ENCODE measurements at regions not wholly inside any gene's neighbourhood (a gene's known extent, or its start where the extent isn't known, plus 50 kb on each side); places are given as distances from the start of the nearest gene placed in this dataset.
"Not testable (repeated sequence)": the region's sequence is repeated elsewhere in the genome, so short reads cannot be mapped to it uniquely, and the experiment has no call there.

DNA sequence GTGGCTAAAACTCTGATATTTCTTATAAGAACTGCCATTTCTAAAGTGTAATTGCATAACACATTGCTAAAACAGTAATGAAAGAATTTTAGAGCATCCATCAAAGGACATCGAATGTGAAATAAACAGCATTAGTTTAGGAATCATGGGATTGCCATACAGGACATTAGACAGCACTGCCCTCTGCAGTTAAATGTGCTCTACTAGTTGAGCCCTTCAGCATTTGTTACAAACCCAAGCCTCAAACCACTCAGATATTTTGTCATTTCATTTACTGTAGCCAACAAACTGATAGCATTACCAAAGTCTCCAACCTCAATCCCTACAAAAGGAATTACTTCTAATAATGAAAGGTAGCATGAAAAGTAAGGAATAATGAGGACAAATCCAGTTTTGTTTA is 116.8 kb upstream of the COX7C start:
- H3K36me3 ChIP-seq (ENCODE audit: insufficient read depth, low read length), result no peaks in the 10 kb centered on the region
- no peak overlapping the region for H3K9ac ChIP-seq (ENCODE audit: low read length)
- no peak overlapping the region for H3K27ac ChIP-seq (ENCODE audit: low read depth, low read length)
- no peak overlapping the region for H3K4me3 ChIP-seq (ENCODE audit: low read depth in 1 of 2, low read length in 2 of 2)
- no peaks in the 10 kb centered on the region for H3K4me1 ChIP-seq (ENCODE audit: insufficient read depth, low read length)
- no peaks in the 10 kb centered on the region for H3K27me3 ChIP-seq (ENCODE audit: control insufficient read depth in 1 of 2, insufficient read depth in 2 of 2, low read length in 2 of 2)
- no peaks in the 10 kb centered on the region for H3K9me3 ChIP-seq (ENCODE audit: low read length)

DNA sequence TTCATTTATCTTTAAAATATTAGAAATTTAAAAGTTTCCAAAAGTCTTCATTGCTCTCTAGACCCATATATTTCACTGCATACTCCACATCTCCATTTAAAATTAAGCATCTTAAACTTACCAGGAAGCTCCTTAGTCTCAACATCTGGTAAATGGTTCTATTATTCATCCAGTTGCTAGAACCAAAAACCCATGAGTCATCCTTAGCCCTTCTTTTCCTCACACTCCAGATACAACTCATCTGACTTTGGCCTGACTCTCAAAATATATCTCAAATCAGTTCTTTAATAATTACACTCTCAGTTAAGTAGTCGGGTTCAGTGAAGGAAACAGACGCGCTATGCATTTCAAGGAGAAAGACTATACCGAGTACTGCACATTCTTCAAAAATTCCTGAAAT is 110.2 kb upstream of the COX7C start:
- no peaks in the 10 kb centered on the region for H3K9me3 ChIP-seq (ENCODE audit: low read length)
- H3K36me3 ChIP-seq (ENCODE audit: insufficient read depth, low read length), result no peaks in the 10 kb centered on the region
- no peaks in the 10 kb centered on the region for H3K27me3 ChIP-seq (ENCODE audit: control insufficient read depth in 1 of 2, insufficient read depth in 2 of 2, low read length in 2 of 2)
- H3K27ac ChIP-seq (ENCODE audit: low read depth, low read length), result no peak overlapping the region
- no peak overlapping the region for H3K4me3 ChIP-seq (ENCODE audit: low read depth in 1 of 2, low read length in 2 of 2)
- H3K9ac ChIP-seq (ENCODE audit: low read length), result no peak overlapping the region
- no peaks in the 10 kb centered on the region for H3K4me1 ChIP-seq (ENCODE audit: insufficient read depth, low read length)

DNA sequence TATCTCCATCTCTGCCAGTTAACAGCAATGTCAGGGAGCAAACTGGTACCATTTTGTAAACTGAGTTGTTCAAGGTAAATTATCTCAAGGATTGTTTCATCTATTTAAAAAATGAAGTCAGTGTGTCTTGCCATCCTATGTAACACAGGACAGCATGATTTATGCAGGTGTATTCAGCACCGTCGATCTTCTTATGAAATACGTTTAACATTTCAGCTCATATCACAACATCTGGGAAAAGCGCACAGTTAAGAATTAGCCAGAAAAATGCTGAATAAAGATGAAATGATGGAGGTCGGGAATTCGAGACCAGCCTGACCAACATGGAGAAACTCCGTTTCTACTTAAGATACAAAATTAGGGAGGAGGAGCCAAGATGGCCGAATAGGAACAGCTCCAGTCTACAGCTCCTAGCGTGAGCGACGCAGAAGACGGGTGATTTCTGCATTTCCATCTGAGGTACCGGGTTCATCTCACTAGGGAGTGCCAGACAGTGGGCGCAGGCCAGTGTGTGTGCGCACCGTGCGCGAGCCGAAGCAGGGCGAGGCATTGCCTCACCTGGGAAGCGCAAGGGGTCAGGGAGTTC is 107.3 kb upstream of the COX7C start:
- not testable (repeated sequence) for H3K27ac ChIP-seq (ENCODE audit: low read depth, low read length); H3K36me3 ChIP-seq (ENCODE audit: insufficient read depth, low read length); H3K9me3 ChIP-seq (ENCODE audit: low read length); H3K4me1 ChIP-seq (ENCODE audit: insufficient read depth, low read length); H3K9ac ChIP-seq (ENCODE audit: low read length); H3K4me3 ChIP-seq (ENCODE audit: low read depth in 1 of 2, low read length in 2 of 2); H3K27me3 ChIP-seq (ENCODE audit: control insufficient read depth in 1 of 2, insufficient read depth in 2 of 2, low read length in 2 of 2)

DNA sequence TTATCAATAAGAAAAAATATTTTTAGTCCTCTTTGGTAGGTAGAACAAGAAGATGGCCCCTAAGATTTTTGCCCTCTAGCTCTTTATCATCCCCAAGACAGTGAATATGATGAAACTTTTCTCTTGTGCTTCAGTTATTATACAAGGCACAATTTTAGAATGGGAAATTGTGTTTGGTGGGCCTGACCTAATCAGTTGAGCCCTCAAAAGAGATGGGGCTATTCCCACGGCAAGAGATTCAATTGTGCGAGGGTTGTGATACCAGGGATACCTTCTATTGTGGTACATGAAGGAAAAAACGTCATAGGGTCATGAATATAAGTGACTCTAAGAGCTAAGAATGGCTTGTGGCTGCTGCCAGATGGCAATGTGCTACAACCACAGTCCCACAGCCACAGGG is 94.0 kb upstream of the COX7C start:
- Histone ChIP-seq H3K9ac (ENCODE audit: low read length) (no peak overlapping the region), H3K4me1 (ENCODE audit: insufficient read depth, low read length) (no peaks in the 10 kb centered on the region), H3K4me3 (ENCODE audit: low read depth in 1 of 2, low read length in 2 of 2) (no peak overlapping the region), H3K27me3 (ENCODE audit: control insufficient read depth in 1 of 2, insufficient read depth in 2 of 2, low read length in 2 of 2) (no peaks in the 10 kb centered on the region), H3K9me3 (ENCODE audit: low read length) (no peaks in the 10 kb centered on the region), H3K36me3 (ENCODE audit: insufficient read depth, low read length) (no peaks in the 10 kb centered on the region), H3K27ac (ENCODE audit: low read depth, low read length) (no peak overlapping the region)

DNA sequence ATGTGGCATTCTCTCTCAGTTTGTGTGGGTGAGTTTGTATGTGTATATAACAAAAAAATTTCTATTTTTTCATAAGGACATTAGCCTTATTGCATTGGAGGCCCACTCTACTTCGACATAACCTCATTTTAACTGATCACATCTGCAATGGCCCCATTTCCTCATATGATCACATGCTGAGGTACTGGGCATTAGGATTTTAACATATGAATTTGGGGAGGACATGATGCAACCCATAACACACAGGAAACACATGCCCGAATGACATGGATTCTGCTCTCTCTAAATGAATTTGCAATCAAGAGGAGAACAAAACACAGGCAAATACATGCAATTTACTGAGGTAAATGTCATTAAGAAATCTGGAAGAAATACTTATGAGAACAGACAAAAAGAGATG is 92.1 kb upstream of the COX7C start:
- Histone ChIP-seq H3K9me3 (ENCODE audit: low read length) (no peaks in the 10 kb centered on the region), H3K4me1 (ENCODE audit: insufficient read depth, low read length) (no peaks in the 10 kb centered on the region), H3K27me3 (ENCODE audit: control insufficient read depth in 1 of 2, insufficient read depth in 2 of 2, low read length in 2 of 2) (no peaks in the 10 kb centered on the region), H3K4me3 (ENCODE audit: low read depth in 1 of 2, low read length in 2 of 2) (no peak overlapping the region), H3K36me3 (ENCODE audit: insufficient read depth, low read length) (no peaks in the 10 kb centered on the region), H3K9ac (ENCODE audit: low read length) (no peak overlapping the region), H3K27ac (ENCODE audit: low read depth, low read length) (no peak overlapping the region)

DNA sequence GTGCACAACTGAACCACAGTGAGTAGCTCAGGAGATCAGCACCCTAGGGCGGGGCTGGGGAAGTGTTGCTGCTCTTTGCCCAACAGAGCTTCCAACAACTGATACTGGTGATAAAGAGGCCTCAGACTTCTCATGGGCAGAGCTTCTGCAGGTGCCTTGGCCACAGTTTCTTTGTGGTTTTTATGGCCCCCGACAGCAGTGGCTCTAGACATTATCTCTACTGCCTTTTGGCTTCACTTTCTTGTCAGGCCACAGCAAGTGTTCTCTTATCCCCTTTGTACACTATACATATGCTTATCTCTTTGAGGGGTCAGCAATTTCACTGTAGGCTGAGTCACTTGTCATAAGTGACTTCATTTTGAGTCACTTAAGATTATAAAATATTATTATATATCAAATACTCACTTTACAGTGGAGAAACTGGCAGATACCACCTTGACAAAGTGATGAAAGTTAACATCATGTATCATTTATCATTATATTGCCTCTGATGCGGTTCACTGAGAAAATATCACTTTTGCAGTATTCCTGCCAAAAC is 90.9 kb upstream of the COX7C start:
- H3K4me1 ChIP-seq (ENCODE audit: insufficient read depth, low read length), result no peaks in the 10 kb centered on the region
- no peak overlapping the region for H3K4me3 ChIP-seq (ENCODE audit: low read depth in 1 of 2, low read length in 2 of 2)
- no peaks in the 10 kb centered on the region for H3K36me3 ChIP-seq (ENCODE audit: insufficient read depth, low read length)
- H3K9me3 ChIP-seq (ENCODE audit: low read length), result no peaks in the 10 kb centered on the region
- no peaks in the 10 kb centered on the region for H3K27me3 ChIP-seq (ENCODE audit: control insufficient read depth in 1 of 2, insufficient read depth in 2 of 2, low read length in 2 of 2)
- H3K27ac ChIP-seq (ENCODE audit: low read depth, low read length), result no peak overlapping the region
- no peak overlapping the region for H3K9ac ChIP-seq (ENCODE audit: low read length)

DNA sequence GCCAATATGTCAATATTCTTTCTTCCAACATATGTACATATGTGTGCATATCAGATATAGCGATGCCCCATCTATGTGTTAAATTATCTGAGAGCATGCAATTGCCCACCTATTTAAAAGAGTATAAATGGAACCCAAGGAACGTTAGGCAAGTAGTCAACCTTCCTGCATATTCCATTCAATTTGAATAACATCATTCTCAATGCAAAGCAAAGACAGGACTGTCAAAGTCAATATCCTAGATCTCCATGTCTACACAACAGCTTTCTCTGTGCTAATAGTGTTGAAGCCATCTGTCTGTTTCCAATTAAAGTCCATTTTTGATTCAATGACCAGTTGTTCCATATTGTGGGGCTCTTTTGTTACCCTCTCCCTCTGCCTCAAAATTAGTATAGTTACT is 85.3 kb upstream of the COX7C start:
- Histone ChIP-seq H3K4me1 (ENCODE audit: insufficient read depth, low read length) (no peaks in the 10 kb centered on the region), H3K9me3 (ENCODE audit: low read length) (no peaks in the 10 kb centered on the region), H3K9ac (ENCODE audit: low read length) (no peak overlapping the region), H3K4me3 (ENCODE audit: low read depth in 1 of 2, low read length in 2 of 2) (no peak overlapping the region), H3K27me3 (ENCODE audit: control insufficient read depth in 1 of 2, insufficient read depth in 2 of 2, low read length in 2 of 2) (no peaks in the 10 kb centered on the region), H3K27ac (ENCODE audit: low read depth, low read length) (no peak overlapping the region), H3K36me3 (ENCODE audit: insufficient read depth, low read length) (no peaks in the 10 kb centered on the region)

DNA sequence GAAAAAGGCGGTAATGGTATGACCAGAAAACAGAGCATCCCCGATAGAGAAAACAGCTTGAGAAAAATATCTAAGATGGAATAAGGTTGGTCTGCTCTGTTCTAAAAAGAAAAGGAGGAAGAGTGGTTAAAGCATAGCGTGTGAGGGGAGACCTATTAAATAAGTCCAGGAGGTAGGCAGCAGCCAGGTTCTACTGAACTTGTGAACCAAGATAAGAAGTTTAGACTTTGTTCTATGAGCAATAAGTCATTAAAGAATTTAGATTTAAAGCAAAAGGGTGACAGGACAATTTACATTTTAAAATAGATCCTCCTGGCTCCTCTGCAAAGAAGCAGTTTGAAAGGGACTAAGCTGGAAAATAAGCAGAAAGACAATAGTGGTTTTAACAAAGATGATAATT is 81.3 kb upstream of the COX7C start:
- no peaks in the 10 kb centered on the region for H3K4me1 ChIP-seq (ENCODE audit: insufficient read depth, low read length)
- H3K4me3 ChIP-seq (ENCODE audit: low read depth in 1 of 2, low read length in 2 of 2), result no peak overlapping the region
- no peak overlapping the region for H3K9ac ChIP-seq (ENCODE audit: low read length)
- no peak overlapping the region for H3K27ac ChIP-seq (ENCODE audit: low read depth, low read length)
- H3K36me3 ChIP-seq (ENCODE audit: insufficient read depth, low read length), result no peaks in the 10 kb centered on the region
- H3K27me3 ChIP-seq (ENCODE audit: control insufficient read depth in 1 of 2, insufficient read depth in 2 of 2, low read length in 2 of 2), result no peaks in the 10 kb centered on the region
- H3K9me3 ChIP-seq (ENCODE audit: low read length), result no peaks in the 10 kb centered on the region

DNA sequence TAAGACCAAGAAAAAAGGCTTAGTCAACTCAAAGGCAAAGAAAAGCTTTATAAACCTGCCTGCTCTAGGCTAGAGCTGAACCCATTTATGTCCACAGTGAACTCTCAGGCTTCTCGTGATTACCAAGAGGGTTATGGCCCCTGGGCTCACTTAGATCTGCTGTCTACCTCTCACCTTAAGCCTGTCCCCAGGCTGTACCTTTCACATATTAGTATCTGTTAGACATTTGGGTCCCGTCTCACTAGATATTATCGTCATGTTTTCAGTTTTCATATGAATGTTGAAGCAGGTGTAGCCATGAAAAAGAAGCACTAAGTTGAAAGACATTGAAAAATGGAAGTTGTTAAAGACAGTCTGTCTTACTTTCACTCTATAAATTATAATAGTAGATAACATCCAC is 75.2 kb upstream of the COX7C start:
- no peak overlapping the region for H3K27ac ChIP-seq (ENCODE audit: low read depth, low read length)
- H3K27me3 ChIP-seq (ENCODE audit: control insufficient read depth in 1 of 2, insufficient read depth in 2 of 2, low read length in 2 of 2), result no peaks in the 10 kb centered on the region
- H3K4me3 ChIP-seq (ENCODE audit: low read depth in 1 of 2, low read length in 2 of 2), result no peak overlapping the region
- no peaks in the 10 kb centered on the region for H3K36me3 ChIP-seq (ENCODE audit: insufficient read depth, low read length)
- H3K9ac ChIP-seq (ENCODE audit: low read length), result no peak overlapping the region
- H3K4me1 ChIP-seq (ENCODE audit: insufficient read depth, low read length), result no peaks in the 10 kb centered on the region
- H3K9me3 ChIP-seq (ENCODE audit: low read length), result no peaks in the 10 kb centered on the region

DNA sequence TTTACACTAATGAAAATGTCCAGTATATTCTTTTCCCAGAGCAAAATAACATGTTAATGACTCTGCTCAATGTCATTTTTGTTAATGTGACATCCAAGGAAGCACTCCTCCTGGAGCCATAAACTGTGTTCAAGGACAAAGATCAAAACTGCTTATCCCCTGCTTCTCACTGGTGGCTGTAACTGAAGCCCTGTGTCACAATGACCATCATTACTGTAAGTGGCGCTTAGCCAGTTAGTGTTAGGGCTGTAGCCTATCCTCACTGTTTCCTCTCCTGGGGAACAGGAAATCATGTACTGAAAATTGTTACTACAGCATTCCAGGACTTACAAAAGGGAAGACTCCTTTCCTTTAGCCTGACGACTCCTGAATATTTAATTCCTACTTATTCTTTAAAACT is 71.7 kb upstream of the COX7C start:
- Histone ChIP-seq H3K4me3 (ENCODE audit: low read depth in 1 of 2, low read length in 2 of 2) (no peak overlapping the region), H3K27ac (ENCODE audit: low read depth, low read length) (no peak overlapping the region), H3K9me3 (ENCODE audit: low read length) (no peaks in the 10 kb centered on the region), H3K27me3 (ENCODE audit: control insufficient read depth in 1 of 2, insufficient read depth in 2 of 2, low read length in 2 of 2) (no peaks in the 10 kb centered on the region), H3K36me3 (ENCODE audit: insufficient read depth, low read length) (no peaks in the 10 kb centered on the region), H3K4me1 (ENCODE audit: insufficient read depth, low read length) (no peaks in the 10 kb centered on the region), H3K9ac (ENCODE audit: low read length) (no peak overlapping the region)

DNA sequence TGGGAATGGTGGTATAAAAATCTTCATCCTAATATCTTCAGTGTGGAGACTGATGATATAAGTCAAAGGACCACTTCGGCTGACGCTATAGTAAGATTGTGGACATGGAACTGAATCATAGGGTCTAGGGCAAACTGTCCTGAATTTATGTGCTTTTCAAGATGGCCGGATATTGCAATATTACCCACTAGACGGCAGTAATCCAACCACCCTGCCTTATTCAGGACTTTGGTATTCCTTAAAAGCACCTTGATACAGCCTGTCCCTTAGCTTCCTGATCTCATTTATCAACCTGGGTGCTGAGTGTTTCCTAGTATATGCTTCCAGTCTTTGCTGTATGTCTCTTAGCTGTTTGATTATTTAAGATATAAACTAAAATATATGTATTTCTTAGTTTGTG is 71.2 kb upstream of the COX7C start:
- Histone ChIP-seq H3K27ac (ENCODE audit: low read depth, low read length) (no peak overlapping the region), H3K9me3 (ENCODE audit: low read length) (no peaks in the 10 kb centered on the region), H3K27me3 (ENCODE audit: control insufficient read depth in 1 of 2, insufficient read depth in 2 of 2, low read length in 2 of 2) (no peaks in the 10 kb centered on the region), H3K4me1 (ENCODE audit: insufficient read depth, low read length) (no peaks in the 10 kb centered on the region), H3K4me3 (ENCODE audit: low read depth in 1 of 2, low read length in 2 of 2) (no peak overlapping the region), H3K9ac (ENCODE audit: low read length) (no peak overlapping the region), H3K36me3 (ENCODE audit: insufficient read depth, low read length) (no peaks in the 10 kb centered on the region)

DNA sequence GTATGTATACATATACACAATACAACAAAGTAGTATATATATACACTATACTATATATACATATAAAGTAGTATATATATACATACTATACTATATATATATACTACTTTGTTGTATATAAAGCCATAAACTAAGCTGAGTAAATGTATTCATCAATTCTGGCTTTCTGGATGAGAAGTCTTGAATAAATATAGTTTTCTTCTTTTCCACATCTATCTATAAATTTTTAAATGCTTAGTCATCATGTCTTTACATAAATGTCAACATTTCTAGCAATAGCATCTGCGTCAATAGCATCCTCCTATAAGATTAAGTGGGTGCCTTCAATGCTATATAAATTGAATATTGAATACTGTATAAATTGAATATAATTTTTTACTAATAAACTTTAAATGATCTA is 63.1 kb upstream of the COX7C start:
- Histone ChIP-seq H3K36me3 (ENCODE audit: insufficient read depth, low read length) (no peaks in the 10 kb centered on the region), H3K27me3 (ENCODE audit: control insufficient read depth in 1 of 2, insufficient read depth in 2 of 2, low read length in 2 of 2) (no peaks in the 10 kb centered on the region), H3K4me3 (ENCODE audit: low read depth in 1 of 2, low read length in 2 of 2) (no peak overlapping the region), H3K27ac (ENCODE audit: low read depth, low read length) (no peak overlapping the region), H3K4me1 (ENCODE audit: insufficient read depth, low read length) (no peaks in the 10 kb centered on the region), H3K9ac (ENCODE audit: low read length) (no peak overlapping the region), H3K9me3 (ENCODE audit: low read length) (no peaks in the 10 kb centered on the region)
